WTC11 (cell line): ENCODE measurements at regions not wholly inside any gene's neighbourhood (a gene's known extent, or its start where the extent isn't known, plus 50 kb on each side); places are given as distances from the start of the nearest gene placed in this dataset.

Experiments
- ATAC-seq: fragments of 200-7000 bp; cut with Tn5 transposase; 2 replicates; pipeline ENCODE4 v1.10.0; 2021; ENCODE audit warnings: mild to moderate bottlenecking, moderate library complexity
- CTCF ChIA-PET: fragments of 300-600 bp; sonication (Branson Sonifier 250); formaldehyde crosslinking; loops from one replicate; lab custom pipeline; 2021; ENCODE audit warnings: antibody characterized with exemption; lab: Charles Lee
- POLR2A ChIA-PET: fragments of 350-600 bp; sonication (Branson Sonifier 250); formaldehyde crosslinking; loops from one replicate; lab custom pipeline; 2021; ENCODE audit warnings: antibody characterized with exemption; lab: Charles Lee
- DNase-seq: peaks from one replicate; pipeline ENCODE4 v3.0.0; 2021; ENCODE audit warnings: low spot score
- H3K27ac Mint-ChIP-seq: 2 replicates; pipeline ENCODE4 v1.8.0; 2021; ENCODE audit warnings: mixed read lengths
- H3K27me3 Mint-ChIP-seq: 2 replicates; pipeline ENCODE4 v1.8.0; 2021; ENCODE audit warnings: low read depth, mild to moderate bottlenecking, moderate library complexity, mixed read lengths
- H3K36me3 Mint-ChIP-seq: 2 replicates; pipeline ENCODE4 v1.8.0; 2021; ENCODE audit warnings: mixed read lengths
- H3K4me1 Mint-ChIP-seq: 2 replicates; pipeline ENCODE4 v1.8.0; 2022; ENCODE audit warnings: mixed read lengths
- H3K4me3 Mint-ChIP-seq: 2 replicates; pipeline ENCODE4 v1.8.0; 2021; ENCODE audit warnings: mild to moderate bottlenecking, moderate library complexity, mixed read lengths
- H3K9me3 Mint-ChIP-seq: 2 replicates; pipeline ENCODE4 v1.8.0; 2021; ENCODE audit warnings: mixed read lengths
- AR ChIP-seq: fragments of 250-450 bp; sonication (Bioruptor Pico); IDR thresholded peaks from 2 replicates; pipeline ENCODE4 v1.9.0; 2021; ENCODE audit warnings: mild to moderate bottlenecking
- CBFB ChIP-seq: sonication (generic); formaldehyde crosslinking; IDR thresholded peaks from 2 replicates; pipeline ENCODE4 v1.8.1; 2022; ENCODE audit warnings: mild to moderate bottlenecking, low read depth, missing genetic modification reagents
- ESRRA ChIP-seq: sonication (generic); formaldehyde crosslinking; IDR thresholded peaks from 2 replicates; pipeline ENCODE4 v1.8.1; 2022; ENCODE audit warnings: mild to moderate bottlenecking, missing genetic modification reagents, borderline replicate concordance
- FOXK1 ChIP-seq: sonication (generic); formaldehyde crosslinking; IDR thresholded peaks from 2 replicates; pipeline ENCODE4 v1.8.0; 2022; ENCODE audit warnings: mild to moderate bottlenecking, moderate library complexity, missing genetic modification reagents
- FOXP4 ChIP-seq: sonication (generic); formaldehyde crosslinking; IDR thresholded peaks from 2 replicates; pipeline ENCODE4 v1.8.0; 2022; ENCODE audit warnings: mild to moderate bottlenecking, missing genetic modification reagents
- GTF2I ChIP-seq: fragments of 250-450 bp; sonication (Bioruptor Pico); conservative IDR thresholded peaks from 2 replicates; pipeline ENCODE4 v1.4.0; 2021; ENCODE audit warnings: mild to moderate bottlenecking
- HMGA2 ChIP-seq: fragments of 250-450 bp; sonication (Bioruptor Pico); IDR thresholded peaks from 2 replicates; pipeline ENCODE4 v1.4.0; 2021; ENCODE audit warnings: mild to moderate bottlenecking, moderate library complexity
- HMGXB4 ChIP-seq: sonication (generic); formaldehyde crosslinking; IDR thresholded peaks from 2 replicates; pipeline ENCODE4 v1.8.1; 2023; ENCODE audit warnings: mild to moderate bottlenecking, moderate library complexity, missing genetic modification reagents
- JUN ChIP-seq: sonication (generic); formaldehyde crosslinking; IDR thresholded peaks from 2 replicates; pipeline ENCODE4 v1.8.0; 2023; ENCODE audit warnings: mild to moderate bottlenecking, missing genetic modification reagents
- NFATC4 ChIP-seq: fragments of 250-450 bp; sonication (Bioruptor Pico); IDR thresholded peaks from 2 replicates; pipeline ENCODE4 v1.9.0; 2021; ENCODE audit warnings: mild to moderate bottlenecking
- NR1H2 ChIP-seq: sonication (generic); formaldehyde crosslinking; IDR thresholded peaks from 2 replicates; pipeline ENCODE4 v1.9.0; 2021; ENCODE audit warnings: mild to moderate bottlenecking, moderate library complexity, missing genetic modification reagents
- RELA ChIP-seq: sonication (generic); formaldehyde crosslinking; IDR thresholded peaks from 2 replicates; pipeline ENCODE4 v1.8.1; 2022; ENCODE audit warnings: missing genetic modification reagents, mild to moderate bottlenecking, borderline replicate concordance
- SMAD4 ChIP-seq: sonication (generic); formaldehyde crosslinking; IDR thresholded peaks from 2 replicates; pipeline ENCODE4 v1.8.0; 2022; ENCODE audit warnings: mild to moderate bottlenecking, missing genetic modification reagents
- SOX15 ChIP-seq: fragments of 250-450 bp; sonication (Bioruptor Pico); IDR thresholded peaks from 2 replicates; pipeline ENCODE4 v1.9.0; 2021; ENCODE audit warnings: mild to moderate bottlenecking
- TP53 ChIP-seq: sonication (generic); formaldehyde crosslinking; IDR thresholded peaks from 2 replicates; pipeline ENCODE4 v1.8.1; 2023; ENCODE audit warnings: mild to moderate bottlenecking, missing genetic modification reagents
- ZBTB21 ChIP-seq: sonication (generic); formaldehyde crosslinking; IDR thresholded peaks from 2 replicates; pipeline ENCODE4 v1.8.1; 2023; ENCODE audit warnings: mild to moderate bottlenecking, missing genetic modification reagents, borderline replicate concordance
- ZNF263 ChIP-seq: sonication (generic); formaldehyde crosslinking; IDR thresholded peaks from 2 replicates; pipeline ENCODE4 v1.8.1; 2022; ENCODE audit warnings: low read depth, mild to moderate bottlenecking, moderate library complexity, missing genetic modification reagents
- ZNF532 ChIP-seq: fragments of 250-450 bp; sonication (Bioruptor Pico); IDR thresholded peaks from 2 replicates; pipeline ENCODE4 v1.9.0; 2021; ENCODE audit warnings: mild to moderate bottlenecking, borderline replicate concordance

- Mint-ChIP-seq H3K27me3 (no peaks in the 10 kb centered on the region), H3K4me3 (no peak overlapping the region)
Measured at GRCh38 chr4:145337391-145337790, 144.3 kb upstream of the SMAD1 start.

GRCh38 chr4:145333786-145334185 lies 147.9 kb upstream of the SMAD1 start:
- CTCF ChIA-PET, result no interaction called here
- H3K36me3 Mint-ChIP-seq, result no peaks in the 10 kb centered on the region
- H3K27ac Mint-ChIP-seq, result no peak overlapping the region
- H3K4me3 Mint-ChIP-seq, result no peak overlapping the region
- TF ChIP-seq NR1H2 (no peak), SOX15 (CRISPR knock-in tag) (no peak), RELA (CRISPR knock-in tag) (no peak), TP53 (CRISPR knock-in tag) (no peak), FOXP4 (CRISPR knock-in tag) (no peak), HMGXB4 (CRISPR knock-in tag) (no peak), AR (no peak), SMAD4 (CRISPR knock-in tag) (no peak), ZNF263 (no peak), ESRRA (no peak), FOXK1 (CRISPR knock-in tag) (no peak)
- DNase-seq (no peak), ATAC-seq (no peak)
- 0 out of 2 replicates have a peak, but pooled peaks cover 3% of the 10 kb centered on the region for H3K9me3 Mint-ChIP-seq
- no peaks in the 10 kb centered on the region; the same call in 1 of the 2 replicates for H3K27me3 Mint-ChIP-seq
- POLR2A ChIA-PET, result interaction anchor here (0.5 kb wide), 1 partner anchor 131 kb away, joined by 3 read pairs; no protein-coding TSS in a partner anchor
- H3K4me1 Mint-ChIP-seq, result peaks cover 13% of the 10 kb centered on the region

More at GRCh38 chr4:145337391-145337790, 144.3 kb upstream of the SMAD1 start:
- no peak for ATAC-seq
- Mint-ChIP-seq H3K27ac (no peak overlapping the region), H3K4me1 (peaks cover 16% of the 10 kb centered on the region), H3K36me3 (no peaks in the 10 kb centered on the region), H3K9me3 (0 out of 2 replicates have a peak, but pooled peaks cover 3% of the 10 kb centered on the region)
- ChIA-PET CTCF (no interaction called here), POLR2A (no interaction called here)
- DNase-seq, result no peak
- TF ChIP-seq JUN (CRISPR knock-in tag) (no peak), ZBTB21 (CRISPR knock-in tag) (no peak), HMGA2 (CRISPR knock-in tag) (no peak)

GRCh38 chr4:145326491-145326890 lies 146.1 kb upstream of the OTUD4 start:
- DNase-seq (no peak), ATAC-seq (no peak)
- Mint-ChIP-seq H3K36me3 (peaks cover 2% of the 10 kb centered on the region; the same call in 1 of the 2 replicates), H3K27ac (no peak overlapping the region)
- POLR2A ChIA-PET, result no interaction called here
- TF ChIP-seq CBFB (CRISPR knock-in tag) (no peak), GTF2I (CRISPR knock-in tag) (no peak), NFATC4 (no peak), NR1H2 (no peak), ZNF532 (CRISPR knock-in tag) (no peak)
- TF ChIP-seq, all 79 proteins: peak for 0
- Mint-ChIP-seq H3K9me3 (peaks cover 12% of the 10 kb centered on the region), H3K4me1 (no peaks in the 10 kb centered on the region), H3K4me3 (no peak overlapping the region), H3K27me3 (peaks cover 3% of the 10 kb centered on the region; the same call in 1 of the 2 replicates)
- CTCF ChIA-PET, result interaction anchor here (0.6 kb wide), 1 partner anchor 91 kb away, joined by 3 read pairs; no protein-coding TSS in a partner anchor
